ENCODE measurements at regions not wholly inside any gene's neighbourhood (a gene's known extent, or its start where the extent isn't known, plus 50 kb on each side); places are given as distances from the start of the nearest gene placed in this dataset.

DNA sequence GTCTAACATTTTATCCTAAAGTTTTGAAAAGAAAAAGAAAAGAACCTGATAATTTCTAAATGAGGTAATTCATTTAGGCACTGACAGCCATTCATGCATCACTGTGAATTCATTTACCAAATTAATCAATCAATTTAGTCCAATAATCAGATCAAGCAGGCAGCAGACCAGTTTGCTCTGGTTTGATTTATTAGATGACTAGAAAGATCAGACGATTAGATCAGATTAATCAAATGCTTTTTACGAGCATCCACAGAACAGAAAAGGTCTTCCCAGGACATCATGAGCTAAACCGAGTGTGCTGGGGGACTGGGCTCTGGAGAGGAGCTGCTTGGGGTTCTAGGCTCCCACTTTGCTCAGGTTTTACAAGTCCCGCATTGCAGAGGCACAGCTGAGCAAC lies 226.5 kb upstream of the MYO3A start:
- intact Hi-C loops (cut with DNase I), result no loop called here
- no peak overlapping the region for H3K27ac ChIP-seq
- H3K27me3 ChIP-seq, result no peaks in the 10 kb centered on the region
- DNase-seq (ENCODE audit: extremely low spot score in 2 of 2), result no peak
- no peaks in the 10 kb centered on the region for H3K36me3 ChIP-seq
- no peak for TF ChIP-seq POLR2A (IDR thresholded peaks at IDR 0.05)
- TF ChIP-seq POLR2AphosphoS5 (IDR thresholded peaks at IDR 0.05; ENCODE audit: insufficient read depth in 1 of 2, low read depth in 1 of 2), result no peak
- TF ChIP-seq, protein P1, sequence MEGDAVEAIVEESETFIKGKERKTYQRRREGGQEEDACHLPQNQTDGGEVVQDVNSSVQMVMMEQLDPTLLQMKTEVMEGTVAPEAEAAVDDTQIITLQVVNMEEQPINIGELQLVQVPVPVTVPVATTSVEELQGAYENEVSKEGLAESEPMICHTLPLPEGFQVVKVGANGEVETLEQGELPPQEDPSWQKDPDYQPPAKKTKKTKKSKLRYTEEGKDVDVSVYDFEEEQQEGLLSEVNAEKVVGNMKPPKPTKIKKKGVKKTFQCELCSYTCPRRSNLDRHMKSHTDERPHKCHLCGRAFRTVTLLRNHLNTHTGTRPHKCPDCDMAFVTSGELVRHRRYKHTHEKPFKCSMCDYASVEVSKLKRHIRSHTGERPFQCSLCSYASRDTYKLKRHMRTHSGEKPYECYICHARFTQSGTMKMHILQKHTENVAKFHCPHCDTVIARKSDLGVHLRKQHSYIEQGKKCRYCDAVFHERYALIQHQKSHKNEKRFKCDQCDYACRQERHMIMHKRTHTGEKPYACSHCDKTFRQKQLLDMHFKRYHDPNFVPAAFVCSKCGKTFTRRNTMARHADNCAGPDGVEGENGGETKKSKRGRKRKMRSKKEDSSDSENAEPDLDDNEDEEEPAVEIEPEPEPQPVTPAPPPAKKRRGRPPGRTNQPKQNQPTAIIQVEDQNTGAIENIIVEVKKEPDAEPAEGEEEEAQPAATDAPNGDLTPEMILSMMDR (IDR thresholded peaks at IDR 0.05), result no peak
- no peaks in the 10 kb centered on the region for H3K4me1 ChIP-seq
- no peaks in the 10 kb centered on the region for H3K9me3 ChIP-seq
- no peak overlapping the region for H3K4me3 ChIP-seq

DNA sequence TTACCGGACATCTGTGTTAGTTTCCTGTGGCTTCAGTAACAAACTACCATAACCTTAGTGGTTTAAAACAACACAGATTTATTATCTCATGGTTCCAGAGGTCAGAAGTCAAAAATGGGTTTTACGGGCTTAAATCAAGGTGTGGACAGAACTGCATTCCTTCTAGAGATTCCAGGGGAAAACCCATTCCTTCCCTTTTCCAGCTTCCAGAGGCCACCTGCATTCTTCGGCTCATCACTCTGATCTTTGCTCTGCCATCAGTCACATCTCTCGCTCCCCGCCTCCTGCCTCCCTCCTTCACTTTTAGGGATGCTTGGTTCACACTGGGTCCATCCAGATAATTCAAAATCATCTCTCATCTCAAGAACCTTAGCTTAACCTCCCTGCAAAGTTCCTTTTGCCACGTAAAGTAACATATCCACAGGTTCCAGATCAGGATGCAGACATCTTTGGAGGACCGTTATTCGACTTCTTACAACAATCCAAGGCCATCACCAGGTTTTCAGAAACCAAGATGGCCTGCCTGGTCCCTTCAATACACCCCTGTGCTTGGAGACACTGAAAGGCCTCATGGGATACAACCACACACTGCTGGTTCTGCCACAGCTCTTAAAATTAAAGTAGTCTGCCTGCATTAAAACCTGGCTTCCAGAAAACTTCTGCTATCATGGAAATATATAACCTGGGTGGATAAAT lies 225.9 kb upstream of the MYO3A start:
- H3K4me3 ChIP-seq, result no peak overlapping the region
- H3K27ac ChIP-seq, result no peak overlapping the region
- no peaks in the 10 kb centered on the region for H3K9me3 ChIP-seq
- intact Hi-C loops (cut with DNase I), result no loop called here
- no peak for TF ChIP-seq POLR2AphosphoS5 (IDR thresholded peaks at IDR 0.05; ENCODE audit: insufficient read depth in 1 of 2, low read depth in 1 of 2)
- TF ChIP-seq, protein P1 (IDR thresholded peaks at IDR 0.05), result no peak
- TF ChIP-seq POLR2A (IDR thresholded peaks at IDR 0.05), result no peak
- no peak for DNase-seq (ENCODE audit: extremely low spot score in 2 of 2)
- no peaks in the 10 kb centered on the region for H3K36me3 ChIP-seq
- H3K4me1 ChIP-seq, result no peaks in the 10 kb centered on the region
- H3K27me3 ChIP-seq, result no peaks in the 10 kb centered on the region

DNA sequence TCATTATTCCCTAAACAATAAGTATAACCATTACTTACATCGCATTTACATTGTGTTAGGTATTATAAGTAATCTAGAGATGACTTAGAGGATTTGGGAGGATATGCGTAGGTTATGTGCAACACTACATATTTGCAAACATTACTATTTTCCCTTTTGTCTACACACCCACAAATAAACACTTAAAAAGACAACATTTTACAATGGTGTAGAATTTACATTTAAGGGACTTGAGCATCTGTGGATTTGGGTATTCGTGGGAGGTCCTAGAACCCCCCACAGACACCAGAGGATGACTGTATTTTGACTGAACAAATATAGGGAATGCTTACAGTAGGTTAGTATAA lies 220.2 kb upstream of the MYO3A start:
- no peaks in the 10 kb centered on the region for H3K4me1 ChIP-seq
- H3K9me3 ChIP-seq, result no peaks in the 10 kb centered on the region
- no peak for TF ChIP-seq POLR2A (IDR thresholded peaks at IDR 0.05)
- no peak for TF ChIP-seq POLR2AphosphoS5 (IDR thresholded peaks at IDR 0.05; ENCODE audit: insufficient read depth in 1 of 2, low read depth in 1 of 2)
- TF ChIP-seq, protein P1 (IDR thresholded peaks at IDR 0.05), result no peak
- H3K27me3 ChIP-seq, result no peaks in the 10 kb centered on the region
- H3K4me3 ChIP-seq, result no peak overlapping the region
- intact Hi-C loops (cut with DNase I), result no loop called here
- DNase-seq (ENCODE audit: extremely low spot score in 2 of 2), result no peak
- H3K27ac ChIP-seq, result no peak overlapping the region
- H3K36me3 ChIP-seq, result no peaks in the 10 kb centered on the region

DNA sequence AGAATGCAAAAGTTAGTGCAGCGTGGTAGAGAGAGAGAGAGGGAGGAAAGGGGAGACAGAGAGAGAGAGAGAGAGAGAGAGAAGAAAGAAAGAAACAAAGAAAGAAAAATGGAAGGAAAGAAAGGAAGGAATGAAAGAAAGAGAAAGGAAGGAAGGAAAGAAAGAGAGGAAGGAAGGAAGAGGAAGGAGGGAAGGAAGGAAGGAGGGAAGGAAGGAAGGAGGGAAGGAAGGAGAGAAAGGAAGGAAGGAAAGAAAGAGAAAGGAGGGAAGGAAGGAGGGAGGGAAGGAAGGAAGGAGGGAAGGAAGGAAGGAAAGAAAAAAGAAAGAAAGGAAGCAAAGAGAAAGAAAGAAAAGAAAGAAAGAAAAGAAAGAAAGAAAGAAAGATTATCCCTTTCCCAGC lies 209.8 kb upstream of the MYO3A start:
- intact Hi-C loops (cut with DNase I), result no loop called here
- TF ChIP-seq POLR2AphosphoS5 (IDR thresholded peaks at IDR 0.05; ENCODE audit: insufficient read depth in 1 of 2, low read depth in 1 of 2), result no peak
- TF ChIP-seq, protein P1 (IDR thresholded peaks at IDR 0.05), result no peak
- TF ChIP-seq POLR2A (IDR thresholded peaks at IDR 0.05), result no peak
- Histone ChIP-seq H3K9me3 (no peaks in the 10 kb centered on the region), H3K27ac (no peak overlapping the region), H3K36me3 (no peaks in the 10 kb centered on the region), H3K4me3 (no peak overlapping the region), H3K27me3 (no peaks in the 10 kb centered on the region), H3K4me1 (no peaks in the 10 kb centered on the region)
- DNase-seq (ENCODE audit: extremely low spot score in 2 of 2), result no peak

DNA sequence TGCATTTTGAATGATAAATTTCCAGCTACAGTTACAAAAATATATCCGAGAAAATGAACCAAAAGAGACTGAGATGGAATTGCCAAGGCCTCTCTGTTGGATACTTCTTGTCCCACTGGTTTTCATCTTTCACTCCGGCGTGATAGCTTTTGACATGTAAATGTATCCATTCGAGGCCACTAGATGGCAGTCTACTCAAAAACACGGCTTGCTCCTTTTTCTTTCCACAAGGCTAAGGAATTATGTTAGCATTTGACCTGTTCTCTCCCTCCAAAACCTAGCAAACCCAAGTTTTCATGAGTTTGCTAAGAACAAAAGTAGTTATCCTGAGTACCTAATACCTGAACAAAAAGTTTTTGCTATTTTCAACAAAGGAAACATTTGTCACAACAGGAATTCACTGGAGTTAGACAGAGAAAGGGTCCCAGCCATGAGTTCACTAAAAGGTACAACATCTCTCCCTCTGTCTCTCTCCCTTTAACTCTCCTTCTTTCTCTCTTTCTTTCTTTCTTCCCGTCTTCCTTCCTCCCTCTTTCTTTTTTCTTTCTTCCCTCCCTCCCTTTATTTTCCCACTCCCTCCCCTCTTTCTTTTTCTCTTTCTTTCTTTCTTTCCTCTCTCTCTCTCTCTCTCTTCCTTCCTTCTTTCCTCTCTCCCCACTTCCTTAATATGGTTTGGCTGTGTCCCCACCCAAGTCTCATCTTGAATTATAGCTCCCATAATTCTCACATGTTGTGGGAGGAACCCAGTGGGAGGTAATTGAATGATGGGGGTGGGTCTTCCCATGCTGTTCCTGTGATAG lies 207.9 kb upstream of the MYO3A start:
- Histone ChIP-seq H3K4me3 (no peak overlapping the region), H3K36me3 (no peaks in the 10 kb centered on the region), H3K4me1 (no peaks in the 10 kb centered on the region), H3K27ac (no peak overlapping the region), H3K27me3 (no peaks in the 10 kb centered on the region), H3K9me3 (no peaks in the 10 kb centered on the region)
- DNase-seq (ENCODE audit: extremely low spot score in 2 of 2), result no peak
- no peak for TF ChIP-seq POLR2AphosphoS5 (IDR thresholded peaks at IDR 0.05; ENCODE audit: insufficient read depth in 1 of 2, low read depth in 1 of 2)
- TF ChIP-seq, protein P1 (IDR thresholded peaks at IDR 0.05), result peak in 1 of 3 experiments; percentile 27
- intact Hi-C loops (cut with DNase I), result no loop called here
